ENCODE measurements at regions not wholly inside any gene's neighbourhood (a gene's known extent, or its start where the extent isn't known, plus 50 kb on each side); places are given as distances from the start of the nearest gene placed in this dataset.

DNA sequence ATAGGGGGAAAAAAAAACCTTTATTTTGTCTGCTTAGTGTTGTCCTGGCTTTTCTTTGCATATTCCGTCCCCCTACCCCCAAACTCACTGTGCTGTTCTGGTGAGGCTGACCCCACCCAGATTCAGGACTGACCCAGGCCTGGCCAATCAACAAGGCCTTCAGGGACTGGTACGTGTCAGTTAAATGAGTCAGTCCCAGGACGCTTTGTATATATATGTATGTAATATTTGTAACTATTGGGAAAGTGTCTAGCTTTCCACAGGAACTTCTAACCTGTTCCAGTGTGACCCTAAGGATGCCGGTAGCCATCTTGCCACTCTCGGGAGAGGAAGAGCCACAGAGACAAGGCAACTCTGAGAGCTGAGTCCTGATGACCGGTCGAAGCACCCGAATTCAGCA, 107.4 kb downstream of the VCPKMT start:
- H3K9me2 ChIP-seq (ENCODE audit: low read depth, low read length) = no peaks in the 10 kb centered on the region
- no peaks in the 10 kb centered on the region for H4K20me1 ChIP-seq (ENCODE audit: insufficient read depth, low read length)
- no peaks in the 10 kb centered on the region for H3F3A ChIP-seq (ENCODE audit: insufficient read depth, low read length)
- no peak overlapping the region for H3K4me3 ChIP-seq (ENCODE audit: low read depth, low read length, poor library complexity, severe bottlenecking)
- TF ChIP-seq CTCF (IDR thresholded peaks at IDR 0.05; ENCODE audit: low read length) (no peak), EZH2 (IDR thresholded peaks at IDR 0.05; ENCODE audit: borderline replicate concordance, low read length) (no peak)
- no peaks in the 10 kb centered on the region for H3K79me2 ChIP-seq (ENCODE audit: insufficient read depth, low read length)
- no peaks in the 10 kb centered on the region for H3K9me3 ChIP-seq (ENCODE audit: low read length)
- H3K9ac ChIP-seq (ENCODE audit: low read length) = peak overlapping the region; percentile 9; the same call in 1 of the 2 replicates
- H3K4me2 ChIP-seq (ENCODE audit: low read length) = peak overlapping the region; percentile 33
- peak overlapping the region; percentile 48 for H2AFZ ChIP-seq (ENCODE audit: low read length)
- peak overlapping the region; percentile 60 for H3K27ac ChIP-seq (ENCODE audit: low read depth, low read length, poor library complexity, severe bottlenecking)
- H3K27me3 ChIP-seq (ENCODE audit: insufficient read depth, low read length) = no peaks in the 10 kb centered on the region
- H3K36me3 ChIP-seq (ENCODE audit: insufficient read depth, low read length) = no peaks in the 10 kb centered on the region; the same call in 1 of the 2 replicates
- H3K4me1 ChIP-seq (ENCODE audit: insufficient read depth, low read length, severe bottlenecking) = peaks cover 18% of the 10 kb centered on the region

DNA sequence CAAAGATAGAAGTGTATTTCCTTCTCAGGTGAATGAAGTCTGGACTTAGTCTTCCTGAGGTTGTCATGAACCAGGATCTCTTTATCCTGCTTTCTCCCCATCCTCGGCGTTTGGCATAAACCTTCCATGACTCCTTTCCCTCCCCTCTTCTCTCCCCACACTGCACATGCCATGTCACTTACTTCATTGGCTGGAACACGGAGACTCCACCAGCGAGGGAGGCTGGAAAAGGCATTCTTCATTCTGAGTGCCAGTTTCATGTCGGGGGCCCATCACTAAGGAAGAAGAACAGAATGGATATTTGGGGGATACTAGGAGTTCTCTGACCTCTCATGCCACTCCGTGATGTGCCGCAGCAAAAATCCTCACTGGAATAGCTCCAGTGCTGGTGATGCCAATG, 105.6 kb downstream of the VCPKMT start:
- H3K27me3 ChIP-seq (ENCODE audit: insufficient read depth, low read length) = peaks cover 7% of the 10 kb centered on the region; the same call in 1 of the 2 replicates
- peaks cover 16% of the 10 kb centered on the region for H3K4me1 ChIP-seq (ENCODE audit: insufficient read depth, low read length, severe bottlenecking)
- H3K4me3 ChIP-seq (ENCODE audit: low read depth, low read length, poor library complexity, severe bottlenecking) = no peak overlapping the region
- H3K9me3 ChIP-seq (ENCODE audit: low read length) = no peaks in the 10 kb centered on the region
- no peaks in the 10 kb centered on the region; the same call in 1 of the 2 replicates for H3K36me3 ChIP-seq (ENCODE audit: insufficient read depth, low read length)
- H3K4me2 ChIP-seq (ENCODE audit: low read length) = no peak overlapping the region
- TF ChIP-seq EZH2 (IDR thresholded peaks at IDR 0.05; ENCODE audit: borderline replicate concordance, low read length) (no peak), CTCF (IDR thresholded peaks at IDR 0.05; ENCODE audit: low read length) (no peak)
- H3K27ac ChIP-seq (ENCODE audit: low read depth, low read length, poor library complexity, severe bottlenecking) = no peak overlapping the region
- H3F3A ChIP-seq (ENCODE audit: insufficient read depth, low read length) = no peaks in the 10 kb centered on the region
- no peaks in the 10 kb centered on the region for H4K20me1 ChIP-seq (ENCODE audit: insufficient read depth, low read length)
- H2AFZ ChIP-seq (ENCODE audit: low read length) = no peak overlapping the region
- no peaks in the 10 kb centered on the region for H3K79me2 ChIP-seq (ENCODE audit: insufficient read depth, low read length)
- no peak overlapping the region for H3K9ac ChIP-seq (ENCODE audit: low read length)
- no peaks in the 10 kb centered on the region for H3K9me2 ChIP-seq (ENCODE audit: low read depth, low read length)

GRCh38 chr14:50011242-50011641, 105.1 kb downstream of the VCPKMT start:
- Histone ChIP-seq H3K36me3 (ENCODE audit: insufficient read depth, low read length) (no peaks in the 10 kb centered on the region; the same call in 1 of the 2 replicates), H3K4me1 (ENCODE audit: insufficient read depth, low read length, severe bottlenecking) (peaks cover 16% of the 10 kb centered on the region), H4K20me1 (ENCODE audit: insufficient read depth, low read length) (no peaks in the 10 kb centered on the region), H3K4me3 (ENCODE audit: low read depth, low read length, poor library complexity, severe bottlenecking) (no peak overlapping the region), H3K4me2 (ENCODE audit: low read length) (no peak overlapping the region), H3K9ac (ENCODE audit: low read length) (no peak overlapping the region), H3K79me2 (ENCODE audit: insufficient read depth, low read length) (no peaks in the 10 kb centered on the region), H3K27me3 (ENCODE audit: insufficient read depth, low read length) (peaks cover 12% of the 10 kb centered on the region; the same call in 1 of the 2 replicates), H3F3A (ENCODE audit: insufficient read depth, low read length) (no peaks in the 10 kb centered on the region), H3K9me3 (ENCODE audit: low read length) (no peaks in the 10 kb centered on the region), H3K27ac (ENCODE audit: low read depth, low read length, poor library complexity, severe bottlenecking) (no peak overlapping the region), H2AFZ (ENCODE audit: low read length) (no peak overlapping the region), H3K9me2 (ENCODE audit: low read depth, low read length) (no peaks in the 10 kb centered on the region)
- no peak for TF ChIP-seq EZH2 (IDR thresholded peaks at IDR 0.05; ENCODE audit: borderline replicate concordance, low read length)
- no peak for TF ChIP-seq CTCF (IDR thresholded peaks at IDR 0.05; ENCODE audit: low read length)
